ENCODE measurements at regions not wholly inside any gene's neighbourhood (a gene's known extent, or its start where the extent isn't known, plus 50 kb on each side); places are given as distances from the start of the nearest gene placed in this dataset.

DNA sequence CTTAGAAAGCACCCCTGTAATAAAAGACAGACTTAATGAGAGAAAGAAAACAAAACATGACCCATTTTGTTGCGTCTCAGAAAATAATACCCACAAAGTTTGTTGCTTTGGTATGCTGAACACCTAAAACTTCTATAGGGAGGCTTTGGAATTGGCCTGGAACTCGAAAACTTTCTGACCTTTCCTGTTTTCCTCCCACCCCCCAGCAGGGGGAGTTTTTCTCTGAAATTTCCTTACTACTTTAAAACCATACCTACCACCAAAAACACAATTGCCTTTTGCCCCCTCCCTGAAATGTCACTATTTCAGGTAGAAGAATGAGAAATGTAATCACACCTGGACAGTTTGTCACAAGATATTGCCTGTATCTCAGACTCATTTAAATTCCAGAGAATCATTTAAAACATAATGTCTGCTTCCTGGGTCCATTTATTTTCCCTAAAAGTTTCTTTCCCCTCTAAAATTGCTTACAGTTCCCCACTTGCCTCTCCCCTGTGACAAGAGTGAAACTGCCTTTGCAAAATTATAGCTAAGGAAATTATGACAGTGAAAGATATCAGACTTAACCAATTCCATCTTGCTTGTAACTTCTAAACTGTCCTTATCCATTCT is 2700.2 kb downstream of the PCDH9 start:
- H3K27ac ChIP-seq = no peak overlapping the region
- TF ChIP-seq ZFX (IDR thresholded peaks at IDR 0.05; ENCODE audit: borderline replicate concordance) = no peak
- TF ChIP-seq, protein P1, sequence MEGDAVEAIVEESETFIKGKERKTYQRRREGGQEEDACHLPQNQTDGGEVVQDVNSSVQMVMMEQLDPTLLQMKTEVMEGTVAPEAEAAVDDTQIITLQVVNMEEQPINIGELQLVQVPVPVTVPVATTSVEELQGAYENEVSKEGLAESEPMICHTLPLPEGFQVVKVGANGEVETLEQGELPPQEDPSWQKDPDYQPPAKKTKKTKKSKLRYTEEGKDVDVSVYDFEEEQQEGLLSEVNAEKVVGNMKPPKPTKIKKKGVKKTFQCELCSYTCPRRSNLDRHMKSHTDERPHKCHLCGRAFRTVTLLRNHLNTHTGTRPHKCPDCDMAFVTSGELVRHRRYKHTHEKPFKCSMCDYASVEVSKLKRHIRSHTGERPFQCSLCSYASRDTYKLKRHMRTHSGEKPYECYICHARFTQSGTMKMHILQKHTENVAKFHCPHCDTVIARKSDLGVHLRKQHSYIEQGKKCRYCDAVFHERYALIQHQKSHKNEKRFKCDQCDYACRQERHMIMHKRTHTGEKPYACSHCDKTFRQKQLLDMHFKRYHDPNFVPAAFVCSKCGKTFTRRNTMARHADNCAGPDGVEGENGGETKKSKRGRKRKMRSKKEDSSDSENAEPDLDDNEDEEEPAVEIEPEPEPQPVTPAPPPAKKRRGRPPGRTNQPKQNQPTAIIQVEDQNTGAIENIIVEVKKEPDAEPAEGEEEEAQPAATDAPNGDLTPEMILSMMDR (IDR thresholded peaks at IDR 0.05) = peak; percentile 72

DNA sequence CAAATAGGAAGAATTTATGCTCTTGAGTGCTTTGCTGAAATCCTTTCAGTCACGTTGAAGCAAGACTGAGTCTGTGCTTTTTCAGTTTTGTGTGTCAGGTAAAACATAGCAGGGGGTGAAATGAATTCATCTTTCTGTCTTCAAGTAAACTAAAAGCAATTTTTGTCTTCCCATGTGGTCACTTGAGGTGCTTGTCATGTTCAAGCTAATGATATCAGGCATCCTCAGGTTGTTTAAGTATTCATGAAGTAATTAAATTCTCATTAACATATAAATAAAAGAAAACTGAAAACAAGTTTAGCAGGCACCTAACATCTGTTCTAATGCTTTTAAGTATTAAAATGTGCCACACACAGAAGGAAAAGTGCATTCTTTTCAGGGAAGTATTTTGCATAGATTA is 2701.3 kb downstream of the PCDH9 start:
- TF ChIP-seq, protein P1 (IDR thresholded peaks at IDR 0.05) = no peak
- TF ChIP-seq ZFX (IDR thresholded peaks at IDR 0.05; ENCODE audit: borderline replicate concordance) = no peak
- no peak overlapping the region for H3K27ac ChIP-seq

DNA sequence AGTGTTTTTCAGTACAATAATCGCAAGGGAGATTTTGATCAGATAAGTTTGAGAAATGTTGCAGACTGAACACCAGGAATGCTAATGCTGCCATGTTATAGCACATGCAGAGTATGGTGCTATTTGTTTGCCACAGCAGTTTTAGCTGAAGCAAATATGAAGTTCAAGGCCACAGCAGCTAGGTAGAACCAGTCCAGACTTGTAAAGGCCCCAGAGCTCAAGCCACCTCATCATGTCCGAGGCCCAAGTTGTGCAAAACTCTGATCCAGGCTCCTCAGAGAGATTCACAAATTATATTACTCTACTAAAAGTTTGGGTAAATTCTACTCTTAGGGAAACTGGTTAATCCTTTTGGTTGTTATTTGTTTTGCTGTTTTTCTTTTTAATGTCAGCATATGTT is 2702.6 kb downstream of the PCDH9 start:
- no peak overlapping the region for H3K27ac ChIP-seq

DNA sequence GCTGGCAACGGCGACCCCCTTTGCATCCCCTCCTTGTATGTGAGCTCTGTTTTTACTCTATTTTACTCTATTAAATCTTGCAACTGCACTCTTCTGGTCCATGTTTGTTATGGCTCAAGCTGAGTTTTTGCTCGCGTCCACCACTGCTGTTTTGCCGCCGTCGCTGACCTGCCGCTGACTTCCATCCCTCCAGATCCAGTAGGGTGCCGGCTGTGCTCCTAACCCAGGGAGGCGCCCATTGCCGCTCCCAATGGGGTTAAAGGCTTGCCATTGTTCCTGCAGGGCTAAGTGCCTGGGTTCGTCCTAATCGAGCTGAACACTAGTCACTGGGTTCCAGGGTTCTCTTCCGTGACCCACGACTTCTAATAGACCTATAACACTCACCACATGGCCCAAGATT is 2704.4 kb downstream of the PCDH9 start:
- no peak overlapping the region for H3K27ac ChIP-seq
- TF ChIP-seq, protein P1 (IDR thresholded peaks at IDR 0.05) = no peak
- no peak for TF ChIP-seq ZFX (IDR thresholded peaks at IDR 0.05; ENCODE audit: borderline replicate concordance)

More for the DNA sequence above, 2702.6 kb downstream of the PCDH9 start:
- no peak for TF ChIP-seq ZFX (IDR thresholded peaks at IDR 0.05; ENCODE audit: borderline replicate concordance)
- TF ChIP-seq, protein P1 (IDR thresholded peaks at IDR 0.05) = no peak

DNA sequence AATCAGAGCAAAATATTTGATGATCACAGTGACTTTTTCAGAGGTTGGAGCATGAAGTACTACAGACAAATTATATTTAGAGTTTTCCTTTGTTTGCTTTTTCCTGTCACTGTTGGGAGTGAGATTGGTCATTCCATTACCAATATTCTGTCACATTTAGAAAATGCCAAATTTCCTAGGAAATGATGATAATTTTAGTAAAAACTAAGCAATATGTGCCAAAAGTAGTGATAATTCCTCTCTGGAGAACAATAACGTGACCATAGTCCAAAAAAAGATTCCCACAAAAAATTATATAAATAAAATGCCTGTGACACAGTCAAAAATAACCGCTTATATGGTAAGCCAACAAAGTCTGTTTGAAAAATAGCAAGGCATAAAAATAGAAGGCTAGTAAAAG is 2719.4 kb downstream of the PCDH9 start:
- TF ChIP-seq, protein P1 (IDR thresholded peaks at IDR 0.05) = no peak
- TF ChIP-seq ZFX (IDR thresholded peaks at IDR 0.05; ENCODE audit: borderline replicate concordance) = no peak

GRCh38 chr13:64506246-64506645 is 2723.9 kb downstream of the PCDH9 start:
- no peak overlapping the region for H3K27ac ChIP-seq
- no peak for TF ChIP-seq ZFX (IDR thresholded peaks at IDR 0.05; ENCODE audit: borderline replicate concordance)
- TF ChIP-seq, protein P1 (IDR thresholded peaks at IDR 0.05) = no peak

More for the DNA sequence above, 2719.4 kb downstream of the PCDH9 start:
- no peak overlapping the region for H3K27ac ChIP-seq

DNA sequence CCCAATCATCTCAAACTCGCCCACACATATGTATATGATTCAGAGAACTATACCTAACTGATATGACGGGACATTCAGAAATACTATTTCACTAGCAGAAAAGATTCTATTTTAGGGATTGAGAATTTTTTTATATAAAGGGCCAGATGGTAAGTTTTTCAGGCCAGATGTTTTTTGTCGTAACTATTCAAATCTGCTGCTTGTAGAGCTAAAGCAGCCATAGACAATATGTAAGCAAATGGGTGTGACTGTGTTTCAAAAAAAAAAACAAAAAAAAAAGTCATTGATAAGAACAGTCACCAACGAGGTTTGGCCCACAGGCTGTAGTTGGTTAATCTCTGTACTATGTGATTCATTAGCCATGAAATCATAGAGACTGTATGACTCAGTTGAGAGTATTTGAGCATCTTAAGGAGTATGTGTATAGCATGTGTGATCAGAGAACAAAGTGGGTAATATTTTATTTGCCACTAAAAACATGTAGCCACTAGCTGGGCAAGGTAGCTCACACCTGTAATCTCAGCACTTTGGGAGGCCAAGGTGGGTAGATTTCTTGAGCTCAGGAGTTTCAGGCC is 2724.7 kb downstream of the PCDH9 start:
- no peak overlapping the region for H3K27ac ChIP-seq
- TF ChIP-seq, protein P1 (IDR thresholded peaks at IDR 0.05) = no peak
- no peak for TF ChIP-seq ZFX (IDR thresholded peaks at IDR 0.05; ENCODE audit: borderline replicate concordance)

All from 22Rv1 (cell line).